ENCODE measurements at regions not wholly inside any gene's neighbourhood (a gene's known extent, or its start where the extent isn't known, plus 50 kb on each side); places are given as distances from the start of the nearest gene placed in this dataset.

DNA sequence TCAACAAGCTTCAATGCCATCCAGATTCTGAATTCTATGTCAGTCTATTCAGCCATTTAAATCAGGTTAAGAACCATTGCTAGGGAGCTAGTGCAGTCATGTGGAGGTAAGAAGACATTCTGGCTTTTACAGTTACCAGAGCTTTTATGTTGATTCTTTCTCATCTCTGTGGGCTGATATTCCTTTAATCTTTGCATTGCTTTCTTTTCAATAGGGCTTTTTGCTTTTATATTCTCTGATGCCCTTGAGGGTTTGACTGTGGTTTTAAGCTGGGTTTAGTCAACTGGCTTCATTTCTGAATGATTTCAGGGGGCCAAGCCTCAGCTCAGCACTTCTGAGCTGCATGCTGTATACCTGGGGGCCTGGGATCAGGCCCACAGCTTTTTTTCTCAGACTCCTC is 51.0 kb upstream of the GORAB start:
- Mint-ChIP-seq H3K27me3 (ENCODE audit: low read depth) (peaks cover 10% of the 10 kb centered on the region), H3K9me3 (no peaks in the 10 kb centered on the region), H3K4me3 (no peak overlapping the region), H3K27ac (no peak overlapping the region), H3K4me1 (ENCODE audit: low read depth) (no peaks in the 10 kb centered on the region), H3K36me3 (ENCODE audit: insufficient read depth in 2 of 2) (no peaks in the 10 kb centered on the region)
- no peak for ATAC-seq (replicated peaks in 1 of 2)
- no peak for DNase-seq

Data from activated T-cell treated with anti-CD3 and anti-CD28 coated beads, Interleukin-2, amount 50 U/mL, for 72 hours (primary cell).